Neutrophil (primary cell): ENCODE measurements at regions not wholly inside any gene's neighbourhood (a gene's known extent, or its start where the extent isn't known, plus 50 kb on each side); places are given as distances from the start of the nearest gene placed in this dataset.
"Not testable (repeated sequence)": the region's sequence is repeated elsewhere in the genome, so short reads cannot be mapped to it uniquely, and the experiment has no call there.

Experiments used
- H3K27ac ChIP-seq: fragments of 200-600 bp; sonication (generic); 2 replicates; pipeline ENCODE4 v1.5.1; 2016; ENCODE audit warnings: mild to moderate bottlenecking, moderate library complexity
- H3K27me3 ChIP-seq: fragments of 200-600 bp; sonication (generic); 2 replicates; pipeline ENCODE4 v1.6.0; 2016; ENCODE audit warnings: mild to moderate bottlenecking
- H3K36me3 ChIP-seq: fragments of 200-600 bp; sonication (generic); 2 replicates; pipeline ENCODE4 v1.5.1; 2017
- H3K4me1 ChIP-seq, 2 experiments: fragments of 200-600 bp in 1 of 2; sonication (generic) in 1 of 2; 1 replicate in 1 of 2; 2 replicates in 1 of 2; pipeline versions ENCODE4 v1.5.1 to v1.6.1; 2013 to 2016; ENCODE audit warnings: low read depth in 1 of 2, low read length in 1 of 2, mild to moderate bottlenecking in 1 of 2, moderate library complexity in 1 of 2; ENCODE audit not compliant: control insufficient read depth in 1 of 2, insufficient read depth in 1 of 2
- H3K4me3 ChIP-seq, 2 experiments: fragments of 200-600 bp in 1 of 2; sonication (generic) in 1 of 2; 1 replicate in 1 of 2; 2 replicates in 1 of 2; pipeline ENCODE4 v1.5.1; 2013 to 2016; ENCODE audit warnings: low read depth in 1 of 2, low read length in 1 of 2, mild to moderate bottlenecking in 1 of 2, moderate library complexity in 1 of 2
- H3K9me3 ChIP-seq: fragments of 200-600 bp; sonication (generic); 2 replicates; pipeline ENCODE4 v1.5.1; 2016
- TF ChIP-seq, protein P1 (sequence below): fragments of 200-600 bp; sonication (generic); IDR thresholded peaks from 2 replicates; pipeline ENCODE4 v1.5.1; 2016; ENCODE audit warnings: antibody characterized with exemption

DNA sequence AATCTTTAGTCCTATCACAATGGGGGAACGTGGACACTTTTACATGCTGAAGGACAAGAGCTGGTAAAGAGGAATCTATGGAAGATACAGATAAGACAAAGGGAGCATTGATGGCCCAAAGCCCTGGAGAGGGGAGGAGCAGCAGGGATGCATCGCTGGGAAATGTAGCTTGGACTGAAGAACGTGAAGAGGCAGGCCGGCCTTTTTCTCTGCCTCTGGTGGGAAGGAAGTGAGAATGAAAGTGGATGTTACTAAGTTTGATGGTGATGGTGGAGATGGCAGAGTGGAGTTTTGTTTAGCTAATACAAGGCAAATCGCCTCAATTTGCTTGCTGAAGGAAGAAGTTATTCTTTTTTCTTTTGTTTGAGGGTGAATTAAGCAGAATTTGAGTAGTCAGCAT, 124.6 kb upstream of the TAF11L2 start:
- Histone ChIP-seq H3K4me3 (no peak overlapping the region), H3K4me1 (no peaks in the 10 kb centered on the region), H3K27ac (no peak overlapping the region), H3K27me3 (no peaks in the 10 kb centered on the region), H3K36me3 (no peaks in the 10 kb centered on the region), H3K9me3 (no peaks in the 10 kb centered on the region)
- TF ChIP-seq, protein P1, sequence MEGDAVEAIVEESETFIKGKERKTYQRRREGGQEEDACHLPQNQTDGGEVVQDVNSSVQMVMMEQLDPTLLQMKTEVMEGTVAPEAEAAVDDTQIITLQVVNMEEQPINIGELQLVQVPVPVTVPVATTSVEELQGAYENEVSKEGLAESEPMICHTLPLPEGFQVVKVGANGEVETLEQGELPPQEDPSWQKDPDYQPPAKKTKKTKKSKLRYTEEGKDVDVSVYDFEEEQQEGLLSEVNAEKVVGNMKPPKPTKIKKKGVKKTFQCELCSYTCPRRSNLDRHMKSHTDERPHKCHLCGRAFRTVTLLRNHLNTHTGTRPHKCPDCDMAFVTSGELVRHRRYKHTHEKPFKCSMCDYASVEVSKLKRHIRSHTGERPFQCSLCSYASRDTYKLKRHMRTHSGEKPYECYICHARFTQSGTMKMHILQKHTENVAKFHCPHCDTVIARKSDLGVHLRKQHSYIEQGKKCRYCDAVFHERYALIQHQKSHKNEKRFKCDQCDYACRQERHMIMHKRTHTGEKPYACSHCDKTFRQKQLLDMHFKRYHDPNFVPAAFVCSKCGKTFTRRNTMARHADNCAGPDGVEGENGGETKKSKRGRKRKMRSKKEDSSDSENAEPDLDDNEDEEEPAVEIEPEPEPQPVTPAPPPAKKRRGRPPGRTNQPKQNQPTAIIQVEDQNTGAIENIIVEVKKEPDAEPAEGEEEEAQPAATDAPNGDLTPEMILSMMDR = no peak

DNA sequence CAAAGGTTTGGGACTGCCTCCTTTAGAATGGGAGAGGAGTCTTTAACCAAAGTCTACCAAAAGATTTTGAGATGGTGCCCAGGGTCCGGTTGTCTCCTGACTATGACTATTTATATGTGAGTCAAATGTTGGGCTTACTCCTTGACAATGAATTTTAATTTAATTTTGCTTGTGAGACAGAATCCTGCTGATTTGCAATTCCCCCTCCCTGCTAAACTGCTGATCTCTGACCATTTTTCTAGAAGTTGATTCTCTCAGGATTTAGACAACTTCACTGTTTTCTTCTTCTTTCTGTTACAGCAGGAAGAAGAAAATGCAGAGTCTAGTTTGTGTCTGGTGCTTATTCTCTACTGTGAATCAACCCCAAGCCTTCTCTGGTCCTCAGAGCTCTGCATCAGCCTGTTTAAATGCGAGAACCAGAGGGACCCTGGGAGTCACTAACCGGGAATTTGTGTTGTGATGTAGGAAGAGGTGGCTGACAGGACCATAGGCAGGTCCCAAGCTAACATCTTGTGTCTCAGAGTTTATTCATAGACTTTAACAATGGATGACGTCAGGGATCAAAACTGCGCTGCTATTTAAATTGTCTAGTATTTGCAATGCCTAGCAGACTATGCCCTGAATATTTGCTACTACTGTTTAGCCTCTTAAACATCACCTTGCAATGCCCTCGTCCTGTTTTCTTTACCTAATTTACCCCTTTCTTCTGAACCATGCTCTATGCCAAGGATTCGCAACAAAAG, 124.0 kb upstream of the TAF11L2 start:
- Histone ChIP-seq H3K9me3 (no peaks in the 10 kb centered on the region), H3K4me1 (no peaks in the 10 kb centered on the region), H3K4me3 (no peak overlapping the region), H3K27me3 (no peaks in the 10 kb centered on the region), H3K27ac (no peak overlapping the region), H3K36me3 (no peaks in the 10 kb centered on the region)
- TF ChIP-seq, protein P1 = no peak

DNA sequence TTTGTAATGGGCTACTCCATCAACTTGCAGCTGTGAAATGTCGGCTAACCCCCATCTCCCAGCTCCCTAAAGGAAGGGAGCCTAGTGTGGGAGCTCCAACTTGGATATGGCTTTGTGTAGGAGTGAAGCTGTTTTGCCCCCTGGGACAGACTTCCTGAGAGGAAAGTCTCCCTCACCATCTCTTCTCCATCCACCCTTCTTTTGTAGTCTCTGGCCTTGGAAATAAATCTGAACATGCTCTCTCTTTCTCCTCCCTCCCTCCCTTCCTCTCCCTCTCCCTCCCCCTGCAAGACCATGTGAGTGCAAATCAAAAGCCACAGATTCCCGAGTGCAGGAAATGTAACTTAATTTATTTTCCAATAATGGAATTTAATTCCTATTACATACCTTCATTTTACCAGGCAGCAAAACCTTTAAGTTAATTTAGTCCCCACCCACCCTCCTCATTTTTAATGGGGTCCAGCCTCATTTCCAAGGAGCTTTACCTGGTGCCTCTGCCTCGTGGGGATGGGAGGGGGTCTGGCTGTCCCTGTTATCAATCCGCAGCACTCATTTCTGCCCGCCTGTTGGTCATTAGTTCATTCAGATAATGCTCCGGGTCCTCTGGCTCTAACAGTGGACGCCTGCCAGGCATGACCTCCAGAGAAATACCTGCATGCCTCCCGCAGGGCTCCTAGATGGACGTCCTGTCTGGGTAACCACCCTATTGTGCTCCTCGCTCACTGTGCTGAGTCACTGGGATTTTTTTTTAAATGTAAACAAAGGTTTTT, 122.9 kb upstream of the TAF11L2 start:
- Histone ChIP-seq H3K9me3 (no peaks in the 10 kb centered on the region), H3K4me3 (no peak overlapping the region), H3K27me3 (no peaks in the 10 kb centered on the region), H3K4me1 (no peaks in the 10 kb centered on the region), H3K27ac (no peak overlapping the region), H3K36me3 (no peaks in the 10 kb centered on the region)
- TF ChIP-seq, protein P1 = no peak

DNA sequence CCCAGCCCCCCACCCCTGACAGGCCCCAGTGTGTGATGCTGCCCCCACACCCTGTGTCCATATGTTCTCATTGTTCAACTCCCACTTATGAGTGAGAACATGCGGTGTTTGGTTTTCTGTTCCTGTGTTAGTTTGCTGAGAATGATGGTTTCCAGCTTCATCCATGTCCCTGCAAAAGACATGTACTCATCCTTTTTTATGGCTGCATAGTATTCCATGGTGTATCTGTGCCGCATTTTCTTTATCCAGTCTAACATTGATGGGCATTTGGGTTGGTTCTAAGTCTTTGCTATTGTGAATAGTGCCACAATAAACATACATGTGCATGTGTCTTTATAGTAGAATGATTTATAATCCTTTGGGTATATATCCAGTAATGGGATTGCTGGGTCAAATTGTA, 122.1 kb upstream of the TAF11L2 start:
- not testable (repeated sequence) for H3K27me3 ChIP-seq

DNA sequence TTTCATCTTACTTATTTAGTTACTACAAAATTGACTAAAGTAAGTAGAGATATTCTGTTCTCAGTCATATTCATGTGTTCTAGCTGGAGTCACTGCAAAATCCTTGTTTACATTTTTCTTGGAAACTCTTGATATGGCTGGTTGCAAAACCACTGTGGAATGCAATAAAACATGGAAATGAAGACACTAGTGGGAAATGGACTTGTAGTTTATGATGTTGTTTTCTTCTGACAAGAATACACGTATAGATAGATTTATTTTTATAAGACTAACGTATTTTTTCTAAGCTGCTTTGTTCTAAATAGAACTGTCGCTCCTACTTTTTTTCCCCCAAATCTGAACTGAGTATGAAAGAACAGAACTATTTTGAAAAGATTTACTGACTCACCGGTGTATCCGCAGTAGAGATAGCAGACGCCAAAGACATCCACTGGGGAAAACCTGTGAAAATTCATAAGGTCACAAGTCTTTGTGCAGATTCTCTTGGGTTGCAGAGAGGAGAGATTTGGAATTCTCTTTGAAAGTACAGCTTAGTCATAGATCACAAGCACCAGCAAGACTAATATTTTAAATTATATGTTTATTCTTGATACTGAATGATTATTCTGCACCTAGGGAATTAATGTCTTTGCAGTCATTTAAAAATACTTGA, 119.6 kb upstream of the TAF11L2 start:
- Histone ChIP-seq H3K4me1 (peaks cover 11 to 15% of the 10 kb centered on the region in 2 experiments), H3K27ac (no peak overlapping the region), H3K27me3 (no peaks in the 10 kb centered on the region), H3K36me3 (no peaks in the 10 kb centered on the region), H3K9me3 (no peaks in the 10 kb centered on the region), H3K4me3 (no peak overlapping the region)
- TF ChIP-seq, protein P1 = no peak

More for the DNA sequence above, 122.1 kb upstream of the TAF11L2 start:
- H3K9me3 ChIP-seq, H3K27ac ChIP-seq, H3K36me3 ChIP-seq, H3K4me1 ChIP-seq, H3K4me3 ChIP-seq: not testable (repeated sequence)
